HepG2 (cell line): ENCODE measurements at regions not wholly inside any gene's neighbourhood (a gene's known extent, or its start where the extent isn't known, plus 50 kb on each side); places are given as distances from the start of the nearest gene placed in this dataset.
A peak's percentile ranks its signal among the peaks of the same experiment; 100 is the strongest.

Source experiments
- ATAC-seq: fragments of 200-7000 bp; cut with Tn5 transposase; 3 replicates; pipeline ENCODE4 v1.9.1; 2020; ENCODE audit warnings: mild to moderate bottlenecking, moderate library complexity
- BruUV-seq: library from RNA; stranded (reverse); fragments of 400-500 nt; replicated peaks from 2 replicates; lab custom pipeline; 2021; lab: Mats Ljungman, UMichigan
- CTCF ChIA-PET: fragments of 300-600 bp; formaldehyde crosslinking; extraction: SDS; loops from one replicate; lab custom pipeline; 2021; ENCODE audit warnings: low total read pairs, inconsistent platforms, low intra/inter-chr PET ratio; lab: Yijun Ruan, JAX
- POLR2A ChIA-PET: fragments of 350-600 bp; sonication (Branson Sonifier 250); formaldehyde crosslinking; loops from one replicate; lab custom pipeline; 2020; ENCODE audit warnings: antibody characterized with exemption, inconsistent platforms; lab: Yijun Ruan, JAX
- DNase-seq: peaks from one replicate; pipeline ENCODE4 v3.0.0-alpha.2; 2015; ENCODE audit warnings: low spot score
- FAIRE-seq: peaks from 3 replicates; lab custom pipeline; 2011; peaks lifted over from hg19 to GRCh38; lab: Jason Lieb, UNC
- H2AFZ ChIP-seq: one replicate; pipeline ENCODE4 v1.6.1; 2011; ENCODE audit warnings: low read length, inconsistent platforms
- H3K27ac ChIP-seq: fragments of 300-600 bp; 3 replicates; pipeline ENCODE4 v1.8.0; 2011; ENCODE audit warnings: mixed run types, mild to moderate bottlenecking, mixed read lengths, low read length, inconsistent platforms; ENCODE audit not compliant: insufficient read depth; ENCODE audit errors: extremely low read length
- H3K27me3 ChIP-seq, 2 experiments: fragments of 200-600 bp in 1 of 2; 2 replicates in 1 of 2; 3 replicates in 1 of 2; pipeline versions ENCODE4 v1.6.0 to v1.8.0; 2011; ENCODE audit warnings: low read length in 2 of 2, mild to moderate bottlenecking in 2 of 2, moderate library complexity in 2 of 2, inconsistent platforms in 1 of 2; ENCODE audit not compliant: insufficient read depth in 2 of 2, control insufficient read depth in 1 of 2
- H3K36me3 ChIP-seq, 2 experiments: fragments of 200-600 bp in 1 of 2; replicated peaks in 1 of 2; 2 replicates in 1 of 2; 3 replicates in 1 of 2; pipeline versions ENCODE4 v1.5.1 to v1.8.0; 2011; ENCODE audit warnings: low read length in 2 of 2, inconsistent platforms in 1 of 2; ENCODE audit not compliant: insufficient read depth in 2 of 2, control insufficient read depth in 1 of 2
- H3K4me1 ChIP-seq: 2 replicates; pipeline ENCODE4 v1.5.1; 2012; ENCODE audit warnings: low read length, inconsistent platforms; ENCODE audit not compliant: insufficient read depth
- H3K4me2 ChIP-seq: 2 replicates; pipeline ENCODE4 v1.6.0; 2011; ENCODE audit warnings: low read depth, low read length, inconsistent platforms
- H3K4me3 ChIP-seq, 3 experiments: fragments of 200-600 bp in 1 of 3; sonication (generic), shearing (Covaris generic) in 1 of 3; replicated peaks in 1 of 3; 2 replicates each; pipeline ENCODE4 v1.5.1; 2011 to 2016; ENCODE audit warnings: low read length in 3 of 3, inconsistent platforms in 2 of 3, low read depth in 2 of 3, mild to moderate bottlenecking in 2 of 3, control low read depth in 1 of 3, mixed read lengths in 1 of 3; ENCODE audit not compliant: insufficient read depth in 1 of 3
- H3K79me2 ChIP-seq: one replicate; pipeline ENCODE4 v1.6.1; 2011; ENCODE audit warnings: low read length, inconsistent platforms; ENCODE audit not compliant: insufficient read depth
- H3K9ac ChIP-seq: 2 replicates; pipeline ENCODE4 v1.6.0; 2011; ENCODE audit warnings: mild to moderate bottlenecking, low read depth, low read length, inconsistent platforms; ENCODE audit not compliant: insufficient read depth
- H3K9me3 ChIP-seq: 2 replicates; pipeline ENCODE4 v1.5.1; 2012; ENCODE audit warnings: mild to moderate bottlenecking, low read length
- H4K20me1 ChIP-seq: 2 replicates; pipeline ENCODE4 v1.6.0; 2011; ENCODE audit warnings: inconsistent platforms, mild to moderate bottlenecking, low read length, moderate library complexity; ENCODE audit not compliant: insufficient read depth
- IRF2 ChIP-seq: IDR thresholded peaks from 2 replicates; pipeline ENCODE4 v1.6.1; 2018; ENCODE audit warnings: missing genetic modification reagents, missing compliant biosample characterization
- RNF2 ChIP-seq: fragments of 450-650 bp; conservative IDR thresholded peaks from 2 replicates; pipeline ENCODE4 v1.6.1; 2016; ENCODE audit warnings: low read depth
- SIX1 ChIP-seq: sonication (generic); formaldehyde crosslinking; IDR thresholded peaks from 2 replicates; pipeline ENCODE4 v1.4.0; 2020; ENCODE audit warnings: missing genetic modification reagents, borderline replicate concordance
- SMAD9 ChIP-seq: sonication (generic); formaldehyde crosslinking; IDR thresholded peaks from 2 replicates; pipeline ENCODE4 v1.5.1; 2020; ENCODE audit warnings: mild to moderate bottlenecking, missing genetic modification reagents
- ZBTB7A ChIP-seq: sonication (generic); formaldehyde crosslinking; IDR thresholded peaks from 2 replicates; pipeline ENCODE4 v1.8.0; 2022; ENCODE audit warnings: mild to moderate bottlenecking, missing genetic modification reagents
- WGBS: methylation state at CpG from one replicate; pipeline ENCODE4 v1.1.6; 2017; ENCODE audit warnings: low lambda C conversion rate; 5-methylcytosine and 5-hydroxymethylcytosine counted together
- in situ Hi-C: cut with HindIII; loops from 2 replicates; pipeline ENCODE4 v1.10.0; 2017; ENCODE audit warnings: low pct_unique_long_range_greater_than_20kb; ENCODE audit not compliant: extremely low pct_ligation_motif_present
- intact Hi-C: fragments of 100-400 bp; cut with micrococcal nuclease; formaldehyde crosslinking; loops from one replicate; pipeline ENCODE4 v1.10.0; 2022; ENCODE audit not compliant: unreplicated experiment
- TF ChIP-seq, protein P1 (sequence below): sonication (generic); formaldehyde crosslinking; IDR thresholded peaks from 2 replicates; pipeline ENCODE4 v1.5.1; 2020; ENCODE audit warnings: mild to moderate bottlenecking, missing genetic modification reagents, borderline replicate concordance

DNA sequence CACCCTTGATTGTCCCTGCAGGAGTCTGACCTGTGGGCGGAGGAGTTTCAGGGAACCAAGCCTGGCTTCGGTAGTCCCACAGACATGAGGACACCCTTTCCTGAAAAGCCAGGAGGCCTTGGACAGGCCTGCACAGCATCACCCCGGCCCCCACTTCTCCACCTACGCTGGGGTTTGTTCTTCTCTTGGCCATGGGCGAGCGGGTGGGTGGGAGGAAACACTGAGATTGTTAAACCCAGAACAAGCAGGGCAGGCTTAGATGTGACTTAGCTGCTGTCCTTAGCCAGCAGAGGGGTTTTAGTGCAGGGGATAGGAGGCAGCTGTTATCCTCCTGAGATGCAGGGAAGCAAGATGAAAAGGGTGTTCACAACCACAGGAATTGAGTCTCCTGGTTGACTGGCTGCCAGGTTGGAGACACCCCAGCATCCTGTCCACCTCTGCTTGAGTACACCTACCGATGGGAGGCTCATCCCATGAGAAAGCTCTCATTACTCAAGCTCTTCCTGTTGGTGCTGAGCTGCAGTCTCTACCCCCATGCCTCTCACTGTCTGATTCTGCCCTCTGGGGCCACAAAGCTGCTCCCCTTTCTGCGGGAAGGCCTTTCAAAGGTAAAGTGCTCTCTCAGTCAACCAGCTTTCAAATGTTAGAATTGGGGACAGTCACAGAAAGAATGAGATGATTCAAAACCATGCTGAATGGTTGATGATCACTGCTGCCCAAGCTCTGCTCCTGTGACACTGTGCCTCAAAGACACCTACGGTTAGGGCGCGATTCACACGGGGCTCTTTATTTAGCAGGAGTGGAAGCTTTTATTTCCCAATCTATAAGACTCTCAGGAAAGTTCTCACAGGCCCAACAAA is 86.3 kb downstream of the IRF2BPL start (continued):
- TF ChIP-seq, protein P1, sequence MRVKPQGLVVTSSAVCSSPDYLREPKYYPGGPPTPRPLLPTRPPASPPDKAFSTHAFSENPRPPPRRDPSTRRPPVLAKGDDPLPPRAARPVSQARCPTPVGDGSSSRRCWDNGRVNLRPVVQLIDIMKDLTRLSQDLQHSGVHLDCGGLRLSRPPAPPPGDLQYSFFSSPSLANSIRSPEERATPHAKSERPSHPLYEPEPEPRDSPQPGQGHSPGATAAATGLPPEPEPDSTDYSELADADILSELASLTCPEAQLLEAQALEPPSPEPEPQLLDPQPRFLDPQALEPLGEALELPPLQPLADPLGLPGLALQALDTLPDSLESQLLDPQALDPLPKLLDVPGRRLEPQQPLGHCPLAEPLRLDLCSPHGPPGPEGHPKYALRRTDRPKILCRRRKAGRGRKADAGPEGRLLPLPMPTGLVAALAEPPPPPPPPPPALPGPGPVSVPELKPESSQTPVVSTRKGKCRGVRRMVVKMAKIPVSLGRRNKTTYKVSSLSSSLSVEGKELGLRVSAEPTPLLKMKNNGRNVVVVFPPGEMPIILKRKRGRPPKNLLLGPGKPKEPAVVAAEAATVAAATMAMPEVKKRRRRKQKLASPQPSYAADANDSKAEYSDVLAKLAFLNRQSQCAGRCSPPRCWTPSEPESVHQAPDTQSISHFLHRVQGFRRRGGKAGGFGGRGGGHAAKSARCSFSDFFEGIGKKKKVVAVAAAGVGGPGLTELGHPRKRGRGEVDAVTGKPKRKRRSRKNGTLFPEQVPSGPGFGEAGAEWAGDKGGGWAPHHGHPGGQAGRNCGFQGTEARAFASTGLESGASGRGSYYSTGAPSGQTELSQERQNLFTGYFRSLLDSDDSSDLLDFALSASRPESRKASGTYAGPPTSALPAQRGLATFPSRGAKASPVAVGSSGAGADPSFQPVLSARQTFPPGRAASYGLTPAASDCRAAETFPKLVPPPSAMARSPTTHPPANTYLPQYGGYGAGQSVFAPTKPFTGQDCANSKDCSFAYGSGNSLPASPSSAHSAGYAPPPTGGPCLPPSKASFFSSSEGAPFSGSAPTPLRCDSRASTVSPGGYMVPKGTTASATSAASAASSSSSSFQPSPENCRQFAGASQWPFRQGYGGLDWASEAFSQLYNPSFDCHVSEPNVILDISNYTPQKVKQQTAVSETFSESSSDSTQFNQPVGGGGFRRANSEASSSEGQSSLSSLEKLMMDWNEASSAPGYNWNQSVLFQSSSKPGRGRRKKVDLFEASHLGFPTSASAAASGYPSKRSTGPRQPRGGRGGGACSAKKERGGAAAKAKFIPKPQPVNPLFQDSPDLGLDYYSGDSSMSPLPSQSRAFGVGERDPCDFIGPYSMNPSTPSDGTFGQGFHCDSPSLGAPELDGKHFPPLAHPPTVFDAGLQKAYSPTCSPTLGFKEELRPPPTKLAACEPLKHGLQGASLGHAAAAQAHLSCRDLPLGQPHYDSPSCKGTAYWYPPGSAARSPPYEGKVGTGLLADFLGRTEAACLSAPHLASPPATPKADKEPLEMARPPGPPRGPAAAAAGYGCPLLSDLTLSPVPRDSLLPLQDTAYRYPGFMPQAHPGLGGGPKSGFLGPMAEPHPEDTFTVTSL (CRISPR knock-in tag), result no peak
- TF ChIP-seq SIX1 (CRISPR knock-in tag) (no peak), RNF2 (no peak), IRF2 (no peak)

DNA sequence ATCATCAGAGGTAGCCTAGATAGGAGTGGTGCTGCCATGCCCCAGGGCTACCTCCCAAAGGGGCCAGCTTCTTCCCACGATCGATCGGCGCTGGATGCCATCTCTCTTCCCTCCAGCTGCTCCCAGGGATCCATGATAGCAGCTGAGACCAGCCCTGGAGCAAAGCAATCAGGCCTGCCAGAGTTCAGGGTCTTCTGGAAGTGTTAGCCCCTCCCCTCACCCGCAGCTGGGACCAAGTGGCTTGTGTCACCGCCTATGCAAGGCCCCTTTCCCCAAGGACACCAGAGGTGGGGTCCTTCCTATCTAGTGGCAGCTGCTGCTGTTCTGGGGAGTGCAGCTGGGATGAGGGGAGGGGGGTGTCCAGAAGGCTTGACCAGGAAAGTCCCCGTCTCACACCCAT is 87.0 kb downstream of the IRF2BPL start:
- 66% methylated on average over 5 of the region's 7 CpGs for WGBS
- no peak for DNase-seq
- in situ Hi-C loops, result no loop called here

More for the DNA sequence above, 87.0 kb downstream of the IRF2BPL start:
- ChIA-PET POLR2A (no interaction called here), CTCF (no interaction called here)
- H3K4me1 ChIP-seq, result peaks cover 41% of the 10 kb centered on the region
- no peak overlapping the region for H3K4me2 ChIP-seq
- intact Hi-C loops, result no loop called here
- BruUV-seq, result no TSS peak
- H3K27ac ChIP-seq, result no peak overlapping the region
- ATAC-seq, result peak; percentile 49; the same call in 2 of the 3 replicates
- no peak overlapping the region for H3K4me3 ChIP-seq
- no peaks in the 10 kb centered on the region for H4K20me1 ChIP-seq
- no peak overlapping the region for H2AFZ ChIP-seq
- no peak overlapping the region for H3K9ac ChIP-seq
- FAIRE-seq, result no peak
- no peaks in the 10 kb centered on the region for H3K36me3 ChIP-seq
- H3K27me3 ChIP-seq, result peaks cover 0 to 12% of the 10 kb centered on the region in 2 experiments; a peak in 2 of 5 replicates
- TF ChIP-seq SMAD9 (CRISPR knock-in tag), result no peak
- TF ChIP-seq ZBTB7A (CRISPR knock-in tag), result peak; percentile 20; the same call in 1 of the 2 replicates
- TF ChIP-seq, all 625 proteins: peak for 1
- Histone ChIP-seq H3K79me2 (no peaks in the 10 kb centered on the region), H3K9me3 (no peaks in the 10 kb centered on the region)
